GM12865 (cell line): ENCODE measurements at regions not wholly inside any gene's neighbourhood (a gene's known extent, or its start where the extent isn't known, plus 50 kb on each side); places are given as distances from the start of the nearest gene placed in this dataset.

Experiments
- DNase-seq: peaks from one replicate; pipeline ENCODE4 v3.0.0; 2010; ENCODE audit warnings: low read depth
- H3K4me3 ChIP-seq: 2 replicates; pipeline ENCODE4 v1.5.1; 2011; ENCODE audit warnings: mild to moderate bottlenecking, low read depth, low read length, control low read depth
- TF ChIP-seq, protein P1 (sequence below): IDR thresholded peaks from 2 replicates; pipeline ENCODE4 v1.5.1; 2011; ENCODE audit warnings: low read length, control low read depth, low read depth, inconsistent platforms; ENCODE audit not compliant: insufficient read depth; ENCODE audit errors: missing control alignments

DNA sequence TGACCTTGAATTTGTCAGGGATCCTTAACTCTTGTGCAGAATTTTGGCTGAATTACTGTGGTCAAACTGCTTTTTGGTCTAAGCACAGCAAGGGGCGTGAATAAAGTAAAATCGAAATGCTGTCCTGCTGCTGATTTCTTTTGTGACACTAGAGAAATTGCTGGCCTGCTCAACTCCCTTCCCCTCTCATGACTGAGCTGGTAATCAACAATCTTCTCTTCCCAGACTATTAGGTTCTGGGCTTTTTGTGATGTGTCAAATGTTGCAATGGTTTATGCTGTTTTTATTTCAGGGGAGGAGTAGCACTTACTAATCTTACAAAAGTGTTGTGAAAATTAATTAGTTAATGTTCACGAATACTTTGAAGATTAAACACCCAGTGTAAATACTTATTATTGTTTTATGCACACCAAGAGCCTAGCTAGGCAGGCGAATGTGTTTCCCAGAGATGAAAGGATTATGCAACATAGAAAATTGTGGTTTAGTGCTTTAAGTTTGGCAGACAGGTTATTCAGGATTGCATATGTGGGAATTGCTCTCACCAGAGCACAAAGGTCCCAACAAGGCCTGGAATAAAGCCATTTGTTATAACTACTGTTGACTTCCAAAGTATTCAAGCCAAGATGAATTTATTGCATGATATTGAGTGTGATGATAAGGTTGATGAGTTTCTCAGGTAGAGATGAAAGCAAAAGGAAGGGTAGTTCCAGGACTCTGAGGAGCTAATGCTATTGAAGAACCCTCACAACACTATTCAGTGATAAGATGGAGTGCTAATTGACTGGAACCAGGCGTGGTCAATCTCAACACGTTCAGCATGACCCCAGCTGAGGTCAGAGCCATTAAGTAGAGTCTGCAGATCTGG is 280.7 kb upstream of the ZNF608 start:
- DNase-seq, result no peak
- TF ChIP-seq, protein P1, sequence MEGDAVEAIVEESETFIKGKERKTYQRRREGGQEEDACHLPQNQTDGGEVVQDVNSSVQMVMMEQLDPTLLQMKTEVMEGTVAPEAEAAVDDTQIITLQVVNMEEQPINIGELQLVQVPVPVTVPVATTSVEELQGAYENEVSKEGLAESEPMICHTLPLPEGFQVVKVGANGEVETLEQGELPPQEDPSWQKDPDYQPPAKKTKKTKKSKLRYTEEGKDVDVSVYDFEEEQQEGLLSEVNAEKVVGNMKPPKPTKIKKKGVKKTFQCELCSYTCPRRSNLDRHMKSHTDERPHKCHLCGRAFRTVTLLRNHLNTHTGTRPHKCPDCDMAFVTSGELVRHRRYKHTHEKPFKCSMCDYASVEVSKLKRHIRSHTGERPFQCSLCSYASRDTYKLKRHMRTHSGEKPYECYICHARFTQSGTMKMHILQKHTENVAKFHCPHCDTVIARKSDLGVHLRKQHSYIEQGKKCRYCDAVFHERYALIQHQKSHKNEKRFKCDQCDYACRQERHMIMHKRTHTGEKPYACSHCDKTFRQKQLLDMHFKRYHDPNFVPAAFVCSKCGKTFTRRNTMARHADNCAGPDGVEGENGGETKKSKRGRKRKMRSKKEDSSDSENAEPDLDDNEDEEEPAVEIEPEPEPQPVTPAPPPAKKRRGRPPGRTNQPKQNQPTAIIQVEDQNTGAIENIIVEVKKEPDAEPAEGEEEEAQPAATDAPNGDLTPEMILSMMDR, result no peak
- H3K4me3 ChIP-seq, result no peak overlapping the region

DNA sequence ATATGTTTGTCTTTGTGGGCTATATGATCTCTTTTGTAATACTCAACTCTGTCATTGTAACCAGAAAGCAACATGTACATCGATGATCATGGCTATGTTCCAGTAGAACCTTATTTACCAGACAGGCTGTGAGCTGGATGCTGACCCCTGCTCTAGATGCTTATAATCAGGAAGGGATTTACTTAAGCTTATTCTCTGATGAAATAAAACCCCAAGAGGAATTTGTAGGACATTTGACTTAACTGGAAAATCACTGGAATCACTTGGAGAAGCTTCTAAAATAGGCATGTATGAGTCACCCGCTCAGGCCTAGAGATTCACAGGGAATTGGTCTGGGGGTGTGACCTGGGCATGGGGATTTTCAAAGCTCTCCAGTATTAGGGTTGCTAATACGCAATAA is 285.8 kb upstream of the ZNF608 start:
- TF ChIP-seq, protein P1, result no peak
- DNase-seq, result no peak
- no peak overlapping the region for H3K4me3 ChIP-seq

DNA sequence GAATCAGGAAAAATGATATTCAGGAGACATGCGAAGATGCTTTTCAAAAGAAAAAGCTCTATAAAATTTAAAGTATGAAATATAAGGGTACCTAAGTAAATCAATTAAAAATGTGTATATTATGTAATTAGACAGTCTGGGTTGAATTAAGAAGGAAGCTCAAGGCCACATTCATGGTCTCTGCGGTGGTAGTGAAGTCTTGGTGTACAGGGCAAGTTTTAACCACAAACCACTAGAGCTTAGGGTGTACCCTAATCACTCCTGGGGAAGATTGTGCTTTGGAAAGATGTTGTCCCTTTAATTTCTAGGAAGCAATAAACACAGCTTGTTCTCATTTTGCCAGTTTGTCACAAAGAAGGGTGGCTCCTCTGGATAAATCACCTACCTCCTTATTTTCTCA is 287.2 kb upstream of the ZNF608 start:
- TF ChIP-seq, protein P1, result no peak
- DNase-seq, result no peak

DNA sequence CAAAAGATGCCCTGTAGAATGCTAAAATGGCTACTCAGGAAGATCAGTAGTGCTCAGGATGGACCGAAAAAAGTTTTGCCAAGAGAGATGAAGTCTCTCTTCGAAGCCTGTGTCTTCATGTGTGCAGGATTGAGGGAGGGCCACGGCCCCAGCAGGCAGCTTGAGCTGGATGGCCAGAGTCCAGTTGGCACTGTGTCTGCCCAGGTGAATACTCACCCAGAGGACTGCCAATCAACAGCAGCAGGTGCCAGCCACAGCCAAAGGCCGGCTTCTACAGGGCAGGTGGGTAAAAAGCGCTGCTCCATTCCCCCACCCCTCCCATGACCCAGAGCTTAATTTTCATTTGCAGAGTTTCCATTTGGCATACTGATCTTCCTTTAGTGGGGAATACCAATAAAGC is 287.9 kb upstream of the ZNF608 start:
- DNase-seq, result no peak
- TF ChIP-seq, protein P1, result no peak
- no peak overlapping the region for H3K4me3 ChIP-seq

More for the DNA sequence above, 287.2 kb upstream of the ZNF608 start:
- H3K4me3 ChIP-seq, result no peak overlapping the region

DNA sequence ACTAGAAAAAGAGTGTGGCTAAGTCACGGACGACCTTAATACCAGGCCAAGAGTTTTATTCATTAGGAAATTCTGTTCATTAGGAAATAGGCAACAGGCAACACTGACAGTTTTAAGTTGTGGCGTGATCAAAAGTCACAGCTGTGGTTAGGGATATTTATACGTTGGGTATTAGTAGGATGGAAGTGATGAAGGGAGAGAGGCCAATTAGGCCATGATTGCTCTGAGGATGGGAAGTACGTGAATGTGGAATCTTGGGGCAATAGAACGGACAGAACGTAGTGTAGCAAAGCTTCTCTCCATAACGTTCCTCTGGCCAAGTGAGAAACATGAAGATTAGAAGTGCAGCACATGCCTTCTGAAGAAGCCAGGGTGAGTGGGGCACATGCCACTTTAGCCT is 290.1 kb upstream of the ZNF608 start:
- H3K4me3 ChIP-seq, result no peak overlapping the region
- DNase-seq, result no peak
- TF ChIP-seq, protein P1, result no peak

DNA sequence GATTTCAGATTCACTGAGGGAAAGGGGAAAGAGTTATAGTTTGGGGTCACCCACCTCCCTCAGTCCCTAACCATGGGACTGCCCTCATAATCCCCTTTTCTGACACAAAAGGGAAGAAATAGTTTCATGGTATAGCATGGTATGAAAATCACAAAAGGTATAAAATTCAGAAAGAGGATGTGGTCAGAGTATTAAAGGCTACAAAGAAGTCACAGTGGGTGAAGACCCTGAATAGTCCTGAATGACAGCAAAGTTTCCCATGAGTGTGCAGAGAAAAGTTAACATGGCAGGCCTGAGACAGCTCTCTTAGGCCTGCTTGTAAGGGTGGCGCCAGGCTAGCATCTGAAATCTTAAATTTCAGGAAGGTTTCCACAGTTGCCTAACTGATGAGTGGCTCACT is 290.6 kb upstream of the ZNF608 start:
- DNase-seq, result no peak
- TF ChIP-seq, protein P1, result no peak
- no peak overlapping the region for H3K4me3 ChIP-seq

DNA sequence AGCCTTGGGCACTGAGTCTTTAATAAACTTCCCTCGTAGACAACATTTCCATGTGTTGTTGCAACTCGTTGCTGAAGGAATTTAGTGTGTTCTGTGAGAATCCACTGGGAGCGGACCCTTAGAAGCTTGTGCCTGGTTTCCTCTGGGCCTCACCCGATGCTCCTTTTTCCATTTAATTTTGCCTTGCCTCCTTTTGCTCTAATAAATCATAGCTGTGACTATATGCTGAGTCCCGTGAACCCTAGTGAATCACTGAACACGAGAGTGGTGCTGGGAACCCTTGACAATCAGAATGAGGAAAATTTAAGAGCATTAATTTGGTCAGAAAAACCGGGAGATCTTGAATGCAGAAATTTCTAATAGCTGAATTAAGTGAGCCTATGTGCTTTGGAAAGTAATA is 291.1 kb upstream of the ZNF608 start:
- DNase-seq, result no peak
- TF ChIP-seq, protein P1, result no peak
- no peak overlapping the region for H3K4me3 ChIP-seq
